Choroid plexus epithelial cell (primary cell): ENCODE measurements at regions not wholly inside any gene's neighbourhood (a gene's known extent, or its start where the extent isn't known, plus 50 kb on each side); places are given as distances from the start of the nearest gene placed in this dataset.

ENCODE experiments used
- DNase-seq: peaks from one replicate; pipeline ENCODE4 v3.0.0-alpha.2; 2010; ENCODE audit warnings: low read depth
- H3K4me3 ChIP-seq: 2 replicates; pipeline ENCODE4 v1.5.1; 2011; ENCODE audit warnings: low read depth, mild to moderate bottlenecking, control low read depth, low read length, moderate library complexity
- TF ChIP-seq, protein P1 (sequence below): conservative IDR thresholded peaks from 2 replicates; pipeline ENCODE4 v1.5.1; 2011; ENCODE audit warnings: low read depth, mild to moderate bottlenecking, control low read depth, inconsistent platforms, low read length, moderate library complexity

- TF ChIP-seq, protein P1, sequence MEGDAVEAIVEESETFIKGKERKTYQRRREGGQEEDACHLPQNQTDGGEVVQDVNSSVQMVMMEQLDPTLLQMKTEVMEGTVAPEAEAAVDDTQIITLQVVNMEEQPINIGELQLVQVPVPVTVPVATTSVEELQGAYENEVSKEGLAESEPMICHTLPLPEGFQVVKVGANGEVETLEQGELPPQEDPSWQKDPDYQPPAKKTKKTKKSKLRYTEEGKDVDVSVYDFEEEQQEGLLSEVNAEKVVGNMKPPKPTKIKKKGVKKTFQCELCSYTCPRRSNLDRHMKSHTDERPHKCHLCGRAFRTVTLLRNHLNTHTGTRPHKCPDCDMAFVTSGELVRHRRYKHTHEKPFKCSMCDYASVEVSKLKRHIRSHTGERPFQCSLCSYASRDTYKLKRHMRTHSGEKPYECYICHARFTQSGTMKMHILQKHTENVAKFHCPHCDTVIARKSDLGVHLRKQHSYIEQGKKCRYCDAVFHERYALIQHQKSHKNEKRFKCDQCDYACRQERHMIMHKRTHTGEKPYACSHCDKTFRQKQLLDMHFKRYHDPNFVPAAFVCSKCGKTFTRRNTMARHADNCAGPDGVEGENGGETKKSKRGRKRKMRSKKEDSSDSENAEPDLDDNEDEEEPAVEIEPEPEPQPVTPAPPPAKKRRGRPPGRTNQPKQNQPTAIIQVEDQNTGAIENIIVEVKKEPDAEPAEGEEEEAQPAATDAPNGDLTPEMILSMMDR = no peak
Observed at GRCh38 chr20:57867807-57868206, 158.0 kb upstream of the PMEPA1 start.

DNA sequence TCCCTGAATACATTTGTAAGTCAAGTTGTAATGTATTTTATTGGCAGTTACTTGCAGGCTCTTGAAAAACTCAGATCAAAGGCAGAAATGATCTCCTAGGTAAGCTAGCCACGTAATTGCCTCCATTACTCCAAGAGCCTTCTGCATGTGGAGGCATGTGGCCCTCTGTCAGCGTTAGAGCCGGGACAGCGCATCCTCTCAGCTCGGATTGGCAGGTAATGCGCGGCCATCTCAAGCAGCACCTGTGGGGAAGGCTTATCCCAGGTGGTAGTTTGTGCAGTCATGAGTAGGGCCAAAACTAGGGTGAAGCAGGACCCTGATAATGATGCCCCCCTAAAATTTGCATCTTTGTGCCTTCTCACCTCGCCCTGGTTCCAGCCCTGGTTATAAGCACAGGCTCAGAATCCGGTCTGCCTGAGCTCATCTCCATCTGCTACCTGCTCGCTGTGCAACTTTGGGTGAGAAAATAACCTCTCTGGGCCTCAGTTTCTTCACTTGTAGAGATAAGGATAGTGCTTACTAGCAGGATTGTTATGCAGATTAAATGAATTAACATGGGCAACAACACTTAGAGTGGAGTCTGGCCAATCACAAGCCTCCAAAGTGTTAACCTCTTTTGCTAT is 157.5 kb upstream of the PMEPA1 start:
- TF ChIP-seq, protein P1 = no peak
- H3K4me3 ChIP-seq = no peak overlapping the region
- DNase-seq = no peak

More at GRCh38 chr20:57867807-57868206, 158.0 kb upstream of the PMEPA1 start:
- DNase-seq = no peak
- H3K4me3 ChIP-seq = no peak overlapping the region

DNA sequence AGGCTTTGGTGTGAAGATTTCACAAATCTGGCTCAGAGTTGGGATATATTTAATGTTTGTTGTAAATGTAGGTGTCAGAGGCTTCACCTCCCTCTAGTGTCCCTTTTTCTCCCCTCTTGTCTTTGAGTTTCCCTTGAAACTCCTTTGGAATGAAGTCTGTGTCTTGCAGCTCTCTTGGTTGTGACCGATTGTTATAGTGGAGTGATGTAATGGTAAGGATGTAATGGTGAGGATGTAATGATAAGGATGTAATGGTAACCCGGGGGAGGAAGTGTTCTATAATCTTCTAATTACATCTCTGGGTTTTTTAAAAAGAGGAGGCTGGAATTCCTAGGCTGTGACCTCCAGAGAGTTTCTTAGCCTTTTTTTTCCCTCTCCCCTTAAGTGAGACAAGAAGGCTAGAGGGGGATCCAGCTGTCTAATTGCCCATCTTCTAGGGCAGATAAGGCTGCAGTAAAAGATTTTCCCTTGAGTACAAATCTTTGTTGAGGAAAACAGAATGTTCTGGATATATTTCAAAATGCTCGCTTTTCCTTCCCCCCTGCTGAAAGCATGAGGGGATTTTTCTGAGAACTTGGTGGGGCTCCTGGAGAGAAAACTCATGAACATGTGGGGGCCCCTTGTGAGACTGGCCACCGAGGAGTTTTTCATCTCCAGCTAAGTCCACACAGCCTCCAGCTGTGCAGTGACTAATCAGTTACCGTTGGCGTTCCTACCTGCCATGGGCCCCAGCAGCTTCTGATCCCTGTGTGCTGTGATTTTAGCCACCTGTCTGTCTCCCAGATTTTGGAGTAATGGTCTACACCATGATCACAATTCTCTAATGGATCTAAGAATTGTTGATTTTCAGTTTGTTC is 156.7 kb upstream of the PMEPA1 start:
- peak; percentile 13 for DNase-seq
- TF ChIP-seq, protein P1 = no peak
- H3K4me3 ChIP-seq = no peak overlapping the region

GRCh38 chr20:57865266-57865665 is 155.5 kb upstream of the PMEPA1 start:
- no peak overlapping the region for H3K4me3 ChIP-seq
- no peak for DNase-seq
- TF ChIP-seq, protein P1 = no peak

GRCh38 chr20:57860576-57860975 is 150.8 kb upstream of the PMEPA1 start:
- H3K4me3 ChIP-seq = no peak overlapping the region
- DNase-seq = no peak
- TF ChIP-seq, protein P1 = no peak

DNA sequence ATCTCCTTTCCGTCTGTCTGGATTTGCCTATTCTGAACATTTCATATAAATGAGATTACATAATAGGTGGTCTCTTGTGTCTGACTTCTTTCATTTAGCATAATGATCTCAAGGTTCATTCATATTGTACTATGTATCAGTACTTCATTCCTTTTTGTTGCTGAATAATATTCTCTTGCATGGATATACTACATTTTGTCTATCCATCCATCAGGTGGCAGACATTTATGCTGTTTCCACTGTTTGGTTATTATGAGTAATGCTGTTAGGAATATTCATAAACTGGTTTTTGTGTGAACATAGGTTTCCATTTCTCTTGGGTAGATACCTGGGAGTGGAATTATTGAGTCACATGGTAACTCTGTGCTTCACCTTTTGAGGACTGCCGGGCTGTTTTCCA is 148.2 kb upstream of the PMEPA1 start:
- no peak for DNase-seq
- H3K4me3 ChIP-seq = no peak overlapping the region
- TF ChIP-seq, protein P1 = no peak

DNA sequence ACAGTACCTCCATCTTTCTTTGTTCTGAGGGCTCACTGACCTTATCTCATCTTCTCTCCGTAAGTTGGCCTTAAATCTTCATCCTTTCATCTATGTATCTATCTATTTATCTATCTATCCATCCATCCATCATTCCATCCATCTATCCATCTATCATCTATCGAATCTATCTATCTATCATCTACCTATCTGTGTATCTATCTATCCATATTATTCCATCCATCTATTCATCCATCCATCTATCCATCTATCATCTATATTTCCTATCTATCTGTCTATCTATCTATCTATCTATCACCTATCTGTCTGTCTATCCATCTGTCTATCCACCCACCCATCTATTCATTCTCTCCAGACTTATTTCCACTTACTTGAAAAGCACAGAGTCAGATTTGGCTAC is 147.3 kb upstream of the PMEPA1 start:
- H3K4me3 ChIP-seq = no peak overlapping the region
- TF ChIP-seq, protein P1 = no peak
- DNase-seq = no peak
